ENCODE measurements at regions not wholly inside any gene's neighbourhood (a gene's known extent, or its start where the extent isn't known, plus 50 kb on each side); places are given as distances from the start of the nearest gene placed in this dataset.

GRCh38 chr9:109868207-109868606 is 88.2 kb downstream of the PALM2AKAP2 start:
- TF ChIP-seq POLR2AphosphoS5 (IDR thresholded peaks at IDR 0.05) (no peak), CTCF (IDR thresholded peaks at IDR 0.05) (no peak), POLR2A (IDR thresholded peaks at IDR 0.05) (no peak)
